DOHH2 (cell line): ENCODE measurements at regions not wholly inside any gene's neighbourhood (a gene's known extent, or its start where the extent isn't known, plus 50 kb on each side); places are given as distances from the start of the nearest gene placed in this dataset.
"Not testable (repeated sequence)": the region's sequence is repeated elsewhere in the genome, so short reads cannot be mapped to it uniquely, and the experiment has no call there.

Experiments used
- H3F3A ChIP-seq: fragments of 200-600 bp; sonication (generic), shearing (Covaris generic); 2 replicates; pipeline ENCODE4 v1.6.0; 2016; ENCODE audit warnings: antibody characterized with exemption, mild to moderate bottlenecking; ENCODE audit not compliant: control insufficient read depth, insufficient read depth
- H3K27ac ChIP-seq: fragments of 200-600 bp; sonication (generic); 2 replicates; pipeline ENCODE4 v1.5.1; 2014; ENCODE audit warnings: low read depth, mild to moderate bottlenecking, low read length, moderate library complexity
- H3K27me3 ChIP-seq: fragments of 200-600 bp; sonication (generic); 2 replicates; pipeline ENCODE4 v1.6.1; 2014; ENCODE audit warnings: mild to moderate bottlenecking, low read length, mixed read lengths; ENCODE audit not compliant: control insufficient read depth
- H3K36me3 ChIP-seq: fragments of 200-600 bp; sonication (generic); 2 replicates; pipeline ENCODE4 v1.6.1; 2014; ENCODE audit warnings: mild to moderate bottlenecking, low read length, moderate library complexity, mixed read lengths; ENCODE audit not compliant: control insufficient read depth
- H3K4me1 ChIP-seq: fragments of 200-600 bp; sonication (generic); 2 replicates; pipeline ENCODE4 v1.6.1; 2014; ENCODE audit warnings: mild to moderate bottlenecking, low read length, mixed read lengths; ENCODE audit not compliant: control insufficient read depth
- H3K4me2 ChIP-seq: fragments of 200-600 bp; sonication (generic); 2 replicates; pipeline ENCODE4 v1.6.0; 2014; ENCODE audit warnings: mild to moderate bottlenecking, low read length, moderate library complexity
- H3K4me3 ChIP-seq: fragments of 200-600 bp; sonication (generic); 2 replicates; pipeline ENCODE4 v1.5.1; 2014; ENCODE audit warnings: mild to moderate bottlenecking, low read length, mixed read lengths
- H3K79me2 ChIP-seq: fragments of 200-600 bp; sonication (generic); 2 replicates; pipeline ENCODE4 v1.6.1; 2014; ENCODE audit warnings: mild to moderate bottlenecking, low read length, mixed read lengths; ENCODE audit not compliant: control insufficient read depth
- H3K9me2 ChIP-seq: fragments of 200-600 bp; sonication (generic); replicated peaks from 2 replicates; pipeline ENCODE4 v1.6.1; 2014; ENCODE audit warnings: mild to moderate bottlenecking, low read length, mixed read lengths; ENCODE audit not compliant: control insufficient read depth
- H3K9me3 ChIP-seq: fragments of 200-600 bp; sonication (generic); 2 replicates; pipeline ENCODE4 v1.6.1; 2014; ENCODE audit warnings: antibody characterized with exemption, low read length, mixed read lengths; ENCODE audit not compliant: control insufficient read depth, insufficient read depth
- H4K20me1 ChIP-seq: fragments of 200-600 bp; sonication (generic); 2 replicates; pipeline ENCODE4 v1.6.0; 2014; ENCODE audit warnings: low read depth, mild to moderate bottlenecking, antibody characterized with exemption, low read length, moderate library complexity; ENCODE audit not compliant: control insufficient read depth, insufficient read depth
- CTCF ChIP-seq: fragments of 200-600 bp; sonication (generic); IDR thresholded peaks from one replicate; pipeline ENCODE4 v1.5.1; 2014; ENCODE audit warnings: antibody characterized with exemption, mild to moderate bottlenecking, low read depth, low read length; ENCODE audit not compliant: poor library complexity, severe bottlenecking
- EZH2phosphoT487 ChIP-seq: fragments of 200-600 bp; sonication (generic); IDR thresholded peaks from 2 replicates; pipeline ENCODE4 v1.6.1; 2017; ENCODE audit warnings: borderline replicate concordance, mild to moderate bottlenecking, antibody characterized with exemption, low read length, moderate library complexity, mixed read lengths

GRCh38 chr9:109997682-109998081 lies 210.3 kb downstream of the C9orf152 start:
- H3K27me3 ChIP-seq: no peaks in the 10 kb centered on the region
- no peaks in the 10 kb centered on the region for H4K20me1 ChIP-seq
- H3K9me3 ChIP-seq: peaks cover 8% of the 10 kb centered on the region; the same call in 1 of the 2 replicates
- no peaks in the 10 kb centered on the region; the same call in 1 of the 2 replicates for H3F3A ChIP-seq
- no peak overlapping the region for H3K27ac ChIP-seq
- no peak overlapping the region for H3K4me3 ChIP-seq
- H3K36me3 ChIP-seq: no peaks in the 10 kb centered on the region
- peaks cover 9% of the 10 kb centered on the region for H3K4me1 ChIP-seq
- no peaks in the 10 kb centered on the region for H3K9me2 ChIP-seq
- no peak for TF ChIP-seq EZH2phosphoT487
- H3K79me2 ChIP-seq: no peaks in the 10 kb centered on the region
- H3K4me2 ChIP-seq: no peak overlapping the region

- Histone ChIP-seq H3K4me2 (peak overlapping the region; percentile 60), H3K27ac (0 out of 2 replicates have a peak overlapping the region, but pooled peaks have one; percentile 7), H3K4me3 (peak overlapping the region; percentile 68), H3K4me1 (peaks cover 37% of the 10 kb centered on the region)
- H3K36me3 ChIP-seq, H3F3A ChIP-seq, H4K20me1 ChIP-seq, H3K79me2 ChIP-seq, H3K9me3 ChIP-seq, H3K9me2 ChIP-seq, H3K27me3 ChIP-seq: not testable (repeated sequence)
These were observed 202.4 kb downstream of the C9orf152 start for GRCh38 chr9:110005521-110005920.

- TF ChIP-seq CTCF (no peak), EZH2phosphoT487 (no peak)
- Histone ChIP-seq H3K4me2 (peak overlapping the region; percentile 60), H3K79me2 (no peaks in the 10 kb centered on the region), H3K36me3 (no peaks in the 10 kb centered on the region), H3K27ac (no peak overlapping the region), H3K27me3 (no peaks in the 10 kb centered on the region), H3K9me3 (no peaks in the 10 kb centered on the region), H3F3A (no peaks in the 10 kb centered on the region), H4K20me1 (no peaks in the 10 kb centered on the region), H3K9me2 (no peaks in the 10 kb centered on the region), H3K4me1 (peaks cover 37% of the 10 kb centered on the region), H3K4me3 (peak overlapping the region; percentile 68; the same call in 1 of the 2 replicates)
These were observed 201.3 kb downstream of the C9orf152 start for GRCh38 chr9:110006657-110007056.

GRCh38 chr9:110007477-110008270 lies 200.3 kb downstream of the C9orf152 start:
- H3K4me3 ChIP-seq: no peak overlapping the region
- no peaks in the 10 kb centered on the region for H3K79me2 ChIP-seq
- peaks cover 37% of the 10 kb centered on the region for H3K4me1 ChIP-seq
- no peak overlapping the region for H3K4me2 ChIP-seq
- H3K27ac ChIP-seq: no peak overlapping the region
- no peaks in the 10 kb centered on the region for H3F3A ChIP-seq
- H3K27me3 ChIP-seq: no peaks in the 10 kb centered on the region
- no peak for TF ChIP-seq CTCF
- no peak for TF ChIP-seq EZH2phosphoT487
- no peaks in the 10 kb centered on the region for H4K20me1 ChIP-seq
- H3K9me3 ChIP-seq: no peaks in the 10 kb centered on the region
- no peaks in the 10 kb centered on the region for H3K36me3 ChIP-seq
- H3K9me2 ChIP-seq: no peaks in the 10 kb centered on the region
